Erythroblast (primary cell): ENCODE measurements at regions not wholly inside any gene's neighbourhood (a gene's known extent, or its start where the extent isn't known, plus 50 kb on each side); places are given as distances from the start of the nearest gene placed in this dataset.

Experiments
- GATA1 ChIP-seq: IDR thresholded peaks from 2 replicates; pipeline ENCODE4 v1.6.1; 2011; ENCODE audit warnings: low read depth, mild to moderate bottlenecking, control low read depth, low read length, moderate library complexity
- POLR2A ChIP-seq: IDR thresholded peaks from 2 replicates; pipeline ENCODE4 v1.6.1; 2011; ENCODE audit warnings: mild to moderate bottlenecking, low read length

DNA sequence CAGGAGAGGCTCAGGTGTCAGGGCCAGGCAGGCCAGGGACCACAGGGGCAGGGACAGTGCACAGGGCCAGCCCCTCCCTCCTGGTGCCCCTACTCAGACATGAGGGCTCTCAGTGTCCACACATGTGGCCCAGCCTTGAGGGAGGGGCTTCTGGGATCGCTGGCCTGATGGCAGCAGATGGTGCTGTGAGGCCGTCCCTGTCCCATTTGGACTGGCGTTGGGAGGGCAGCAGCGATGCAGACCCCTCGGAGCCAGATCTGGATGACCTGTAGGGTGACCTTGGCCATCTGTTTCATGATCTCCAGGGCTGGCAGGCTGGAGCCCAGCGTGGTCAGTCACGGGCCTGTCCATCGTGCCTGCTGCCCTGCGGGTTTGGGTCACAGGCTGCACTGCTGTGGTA, 377.6 kb downstream of the TMEM121 start:
- TF ChIP-seq POLR2A (no peak), GATA1 (no peak)
